ENCODE measurements at regions not wholly inside any gene's neighbourhood (a gene's known extent, or its start where the extent isn't known, plus 50 kb on each side); places are given as distances from the start of the nearest gene placed in this dataset.

- dilution Hi-C loops (cut with MboI; ENCODE audit: extremely low pct_ligation_motif_present, low sequenced_read_pairs): no loop called here
- Histone ChIP-seq H3K9me3 (ENCODE audit: control insufficient read depth, low read depth, low read length) (no peaks in the 10 kb centered on the region), H3K27me3 (ENCODE audit: control insufficient read depth, extremely low read depth, insufficient read depth, low read length) (no peaks in the 10 kb centered on the region), H3K79me2 (ENCODE audit: control insufficient read depth, insufficient read depth, low read length) (no peaks in the 10 kb centered on the region), H4K20me1 (ENCODE audit: control insufficient read depth, extremely low read depth, insufficient read depth, low read length) (no peaks in the 10 kb centered on the region), H3K27ac (ENCODE audit: control insufficient read depth, insufficient read depth, low read length) (no peak overlapping the region), H3K9me1 (ENCODE audit: control insufficient read depth, extremely low read depth, insufficient read depth, low read length) (no peaks in the 10 kb centered on the region), H3K9ac (ENCODE audit: control insufficient read depth, extremely low read depth, insufficient read depth, low read length) (no peak overlapping the region), H3K4me1 (ENCODE audit: control insufficient read depth, extremely low read depth, insufficient read depth, low read length) (no peaks in the 10 kb centered on the region), H2AFZ (ENCODE audit: control insufficient read depth, low read length) (no peak overlapping the region), H3K4me2 (ENCODE audit: control insufficient read depth, extremely low read depth, insufficient read depth, low read depth, low read length) (no peak overlapping the region), H3K36me3 (ENCODE audit: control insufficient read depth in 2 of 2, extremely low read depth in 1 of 2, insufficient read depth in 2 of 2, low read length in 2 of 2) (no peaks in the 10 kb centered on the region), H3K4me3 (ENCODE audit: control insufficient read depth in 2 of 3, extremely low read depth in 1 of 3, insufficient read depth in 2 of 3, low read depth in 1 of 3, low read length in 3 of 3) (no peak overlapping the region)
- no peak for DNase-seq (ENCODE audit: low read depth, low spot score)
- FAIRE-seq: no peak
- TF ChIP-seq CTCF (optimal IDR thresholded peaks at IDR 0.05 in 1 of 3, IDR thresholded peaks at IDR 0.05 in 1 of 3, conservative IDR thresholded peaks at IDR 0.05 in 1 of 3; ENCODE audit: extremely low read depth in 1 of 3, insufficient read depth in 2 of 3, low read length in 3 of 3): no peak
- no peak for TF ChIP-seq EZH2 (IDR thresholded peaks at IDR 0.05; ENCODE audit: low read length)
Measured at GRCh38 chr20:12095180-12095920, 177.7 kb downstream of the BTBD3 start.

- no peaks in the 10 kb centered on the region for H3K9me1 ChIP-seq (ENCODE audit: control insufficient read depth, extremely low read depth, insufficient read depth, low read length)
- no peaks in the 10 kb centered on the region for H3K9me3 ChIP-seq (ENCODE audit: control insufficient read depth, low read depth, low read length)
- no peaks in the 10 kb centered on the region for H3K4me1 ChIP-seq (ENCODE audit: control insufficient read depth, extremely low read depth, insufficient read depth, low read length)
- H4K20me1 ChIP-seq (ENCODE audit: control insufficient read depth, extremely low read depth, insufficient read depth, low read length): no peaks in the 10 kb centered on the region
- no peak for FAIRE-seq
- DNase-seq (ENCODE audit: low read depth, low spot score): no peak
- H2AFZ ChIP-seq (ENCODE audit: control insufficient read depth, low read length): no peak overlapping the region
- TF ChIP-seq CTCF (optimal IDR thresholded peaks at IDR 0.05 in 1 of 3, IDR thresholded peaks at IDR 0.05 in 1 of 3, conservative IDR thresholded peaks at IDR 0.05 in 1 of 3; ENCODE audit: extremely low read depth in 1 of 3, insufficient read depth in 2 of 3, low read length in 3 of 3): no peak
- dilution Hi-C loops (cut with MboI; ENCODE audit: extremely low pct_ligation_motif_present, low sequenced_read_pairs): no loop called here
- no peaks in the 10 kb centered on the region for H3K79me2 ChIP-seq (ENCODE audit: control insufficient read depth, insufficient read depth, low read length)
- H3K4me2 ChIP-seq (ENCODE audit: control insufficient read depth, extremely low read depth, insufficient read depth, low read depth, low read length): no peak overlapping the region
- no peak overlapping the region for H3K9ac ChIP-seq (ENCODE audit: control insufficient read depth, extremely low read depth, insufficient read depth, low read length)
- no peaks in the 10 kb centered on the region for H3K36me3 ChIP-seq (ENCODE audit: control insufficient read depth in 2 of 2, extremely low read depth in 1 of 2, insufficient read depth in 2 of 2, low read length in 2 of 2)
- no peak overlapping the region for H3K27ac ChIP-seq (ENCODE audit: control insufficient read depth, insufficient read depth, low read length)
- H3K4me3 ChIP-seq (ENCODE audit: control insufficient read depth in 2 of 3, extremely low read depth in 1 of 3, insufficient read depth in 2 of 3, low read depth in 1 of 3, low read length in 3 of 3): no peak overlapping the region
- no peaks in the 10 kb centered on the region for H3K27me3 ChIP-seq (ENCODE audit: control insufficient read depth, extremely low read depth, insufficient read depth, low read length)
Measured at GRCh38 chr20:12098421-12098820, 180.7 kb downstream of the BTBD3 start.
